H1 (cell line): ENCODE measurements at regions not wholly inside any gene's neighbourhood (a gene's known extent, or its start where the extent isn't known, plus 50 kb on each side); places are given as distances from the start of the nearest gene placed in this dataset.

ENCODE experiments used
- BRCA1 ChIP-seq: IDR thresholded peaks from 2 replicates; pipeline ENCODE4 v1.6.1; 2012; ENCODE audit warnings: low read depth, low read length, improper control_type of control experiment
- CBX5 ChIP-seq: fragments of 300-800, 300-1000 bp; sonication (generic); IDR thresholded peaks from 2 replicates; pipeline ENCODE4 v1.7.1; 2016; ENCODE audit warnings: antibody characterized with exemption, low read length, low read depth
- EGR1 ChIP-seq: IDR thresholded peaks from 2 replicates; pipeline ENCODE4 v1.6.1; 2011; ENCODE audit warnings: low read depth, low read length, borderline replicate concordance
- SIRT6 ChIP-seq: IDR thresholded peaks from one replicate; pipeline ENCODE4 v1.7.1; 2012; ENCODE audit warnings: low read length, inconsistent platforms
- SIX5 ChIP-seq: IDR thresholded peaks from 2 replicates; pipeline ENCODE4 v1.6.1; 2011; ENCODE audit warnings: mild to moderate bottlenecking, low read depth, low read length
- TCF12 ChIP-seq: IDR thresholded peaks from 2 replicates; pipeline ENCODE4 v1.6.1; 2011; ENCODE audit warnings: low read depth, mild to moderate bottlenecking, low read length
- TF ChIP-seq, protein P1 (sequence below): fragments of 300-600 bp; sonication (generic); IDR thresholded peaks from 2 replicates; pipeline ENCODE4 v1.7.1; 2012; ENCODE audit warnings: low read length, moderate library complexity, mild to moderate bottlenecking, inconsistent platforms; ENCODE audit not compliant: insufficient replicate concordance
- TF ChIP-seq, protein P2 (sequence below): IDR thresholded peaks from 2 replicates; pipeline ENCODE4 v1.6.1; 2012; ENCODE audit warnings: low read length, inconsistent platforms
- TF ChIP-seq, protein P3 (sequence below): IDR thresholded peaks from 2 replicates; pipeline ENCODE4 v1.6.1; 2011; ENCODE audit warnings: low read depth, mild to moderate bottlenecking, low read length; ENCODE audit not compliant: insufficient read depth

- TF ChIP-seq, protein P1, sequence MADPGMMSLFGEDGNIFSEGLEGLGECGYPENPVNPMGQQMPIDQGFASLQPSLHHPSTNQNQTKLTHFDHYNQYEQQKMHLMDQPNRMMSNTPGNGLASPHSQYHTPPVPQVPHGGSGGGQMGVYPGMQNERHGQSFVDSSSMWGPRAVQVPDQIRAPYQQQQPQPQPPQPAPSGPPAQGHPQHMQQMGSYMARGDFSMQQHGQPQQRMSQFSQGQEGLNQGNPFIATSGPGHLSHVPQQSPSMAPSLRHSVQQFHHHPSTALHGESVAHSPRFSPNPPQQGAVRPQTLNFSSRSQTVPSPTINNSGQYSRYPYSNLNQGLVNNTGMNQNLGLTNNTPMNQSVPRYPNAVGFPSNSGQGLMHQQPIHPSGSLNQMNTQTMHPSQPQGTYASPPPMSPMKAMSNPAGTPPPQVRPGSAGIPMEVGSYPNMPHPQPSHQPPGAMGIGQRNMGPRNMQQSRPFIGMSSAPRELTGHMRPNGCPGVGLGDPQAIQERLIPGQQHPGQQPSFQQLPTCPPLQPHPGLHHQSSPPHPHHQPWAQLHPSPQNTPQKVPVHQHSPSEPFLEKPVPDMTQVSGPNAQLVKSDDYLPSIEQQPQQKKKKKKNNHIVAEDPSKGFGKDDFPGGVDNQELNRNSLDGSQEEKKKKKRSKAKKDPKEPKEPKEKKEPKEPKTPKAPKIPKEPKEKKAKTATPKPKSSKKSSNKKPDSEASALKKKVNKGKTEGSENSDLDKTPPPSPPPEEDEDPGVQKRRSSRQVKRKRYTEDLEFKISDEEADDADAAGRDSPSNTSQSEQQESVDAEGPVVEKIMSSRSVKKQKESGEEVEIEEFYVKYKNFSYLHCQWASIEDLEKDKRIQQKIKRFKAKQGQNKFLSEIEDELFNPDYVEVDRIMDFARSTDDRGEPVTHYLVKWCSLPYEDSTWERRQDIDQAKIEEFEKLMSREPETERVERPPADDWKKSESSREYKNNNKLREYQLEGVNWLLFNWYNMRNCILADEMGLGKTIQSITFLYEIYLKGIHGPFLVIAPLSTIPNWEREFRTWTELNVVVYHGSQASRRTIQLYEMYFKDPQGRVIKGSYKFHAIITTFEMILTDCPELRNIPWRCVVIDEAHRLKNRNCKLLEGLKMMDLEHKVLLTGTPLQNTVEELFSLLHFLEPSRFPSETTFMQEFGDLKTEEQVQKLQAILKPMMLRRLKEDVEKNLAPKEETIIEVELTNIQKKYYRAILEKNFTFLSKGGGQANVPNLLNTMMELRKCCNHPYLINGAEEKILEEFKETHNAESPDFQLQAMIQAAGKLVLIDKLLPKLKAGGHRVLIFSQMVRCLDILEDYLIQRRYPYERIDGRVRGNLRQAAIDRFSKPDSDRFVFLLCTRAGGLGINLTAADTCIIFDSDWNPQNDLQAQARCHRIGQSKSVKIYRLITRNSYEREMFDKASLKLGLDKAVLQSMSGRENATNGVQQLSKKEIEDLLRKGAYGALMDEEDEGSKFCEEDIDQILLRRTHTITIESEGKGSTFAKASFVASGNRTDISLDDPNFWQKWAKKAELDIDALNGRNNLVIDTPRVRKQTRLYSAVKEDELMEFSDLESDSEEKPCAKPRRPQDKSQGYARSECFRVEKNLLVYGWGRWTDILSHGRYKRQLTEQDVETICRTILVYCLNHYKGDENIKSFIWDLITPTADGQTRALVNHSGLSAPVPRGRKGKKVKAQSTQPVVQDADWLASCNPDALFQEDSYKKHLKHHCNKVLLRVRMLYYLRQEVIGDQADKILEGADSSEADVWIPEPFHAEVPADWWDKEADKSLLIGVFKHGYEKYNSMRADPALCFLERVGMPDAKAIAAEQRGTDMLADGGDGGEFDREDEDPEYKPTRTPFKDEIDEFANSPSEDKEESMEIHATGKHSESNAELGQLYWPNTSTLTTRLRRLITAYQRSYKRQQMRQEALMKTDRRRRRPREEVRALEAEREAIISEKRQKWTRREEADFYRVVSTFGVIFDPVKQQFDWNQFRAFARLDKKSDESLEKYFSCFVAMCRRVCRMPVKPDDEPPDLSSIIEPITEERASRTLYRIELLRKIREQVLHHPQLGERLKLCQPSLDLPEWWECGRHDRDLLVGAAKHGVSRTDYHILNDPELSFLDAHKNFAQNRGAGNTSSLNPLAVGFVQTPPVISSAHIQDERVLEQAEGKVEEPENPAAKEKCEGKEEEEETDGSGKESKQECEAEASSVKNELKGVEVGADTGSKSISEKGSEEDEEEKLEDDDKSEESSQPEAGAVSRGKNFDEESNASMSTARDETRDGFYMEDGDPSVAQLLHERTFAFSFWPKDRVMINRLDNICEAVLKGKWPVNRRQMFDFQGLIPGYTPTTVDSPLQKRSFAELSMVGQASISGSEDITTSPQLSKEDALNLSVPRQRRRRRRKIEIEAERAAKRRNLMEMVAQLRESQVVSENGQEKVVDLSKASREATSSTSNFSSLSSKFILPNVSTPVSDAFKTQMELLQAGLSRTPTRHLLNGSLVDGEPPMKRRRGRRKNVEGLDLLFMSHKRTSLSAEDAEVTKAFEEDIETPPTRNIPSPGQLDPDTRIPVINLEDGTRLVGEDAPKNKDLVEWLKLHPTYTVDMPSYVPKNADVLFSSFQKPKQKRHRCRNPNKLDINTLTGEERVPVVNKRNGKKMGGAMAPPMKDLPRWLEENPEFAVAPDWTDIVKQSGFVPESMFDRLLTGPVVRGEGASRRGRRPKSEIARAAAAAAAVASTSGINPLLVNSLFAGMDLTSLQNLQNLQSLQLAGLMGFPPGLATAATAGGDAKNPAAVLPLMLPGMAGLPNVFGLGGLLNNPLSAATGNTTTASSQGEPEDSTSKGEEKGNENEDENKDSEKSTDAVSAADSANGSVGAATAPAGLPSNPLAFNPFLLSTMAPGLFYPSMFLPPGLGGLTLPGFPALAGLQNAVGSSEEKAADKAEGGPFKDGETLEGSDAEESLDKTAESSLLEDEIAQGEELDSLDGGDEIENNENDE, result no peak
- TF ChIP-seq EGR1, result no peak
- TF ChIP-seq, protein P2, sequence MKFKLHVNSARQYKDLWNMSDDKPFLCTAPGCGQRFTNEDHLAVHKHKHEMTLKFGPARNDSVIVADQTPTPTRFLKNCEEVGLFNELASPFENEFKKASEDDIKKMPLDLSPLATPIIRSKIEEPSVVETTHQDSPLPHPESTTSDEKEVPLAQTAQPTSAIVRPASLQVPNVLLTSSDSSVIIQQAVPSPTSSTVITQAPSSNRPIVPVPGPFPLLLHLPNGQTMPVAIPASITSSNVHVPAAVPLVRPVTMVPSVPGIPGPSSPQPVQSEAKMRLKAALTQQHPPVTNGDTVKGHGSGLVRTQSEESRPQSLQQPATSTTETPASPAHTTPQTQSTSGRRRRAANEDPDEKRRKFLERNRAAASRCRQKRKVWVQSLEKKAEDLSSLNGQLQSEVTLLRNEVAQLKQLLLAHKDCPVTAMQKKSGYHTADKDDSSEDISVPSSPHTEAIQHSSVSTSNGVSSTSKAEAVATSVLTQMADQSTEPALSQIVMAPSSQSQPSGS, result no peak
- no peak for TF ChIP-seq TCF12
- TF ChIP-seq, protein P3, sequence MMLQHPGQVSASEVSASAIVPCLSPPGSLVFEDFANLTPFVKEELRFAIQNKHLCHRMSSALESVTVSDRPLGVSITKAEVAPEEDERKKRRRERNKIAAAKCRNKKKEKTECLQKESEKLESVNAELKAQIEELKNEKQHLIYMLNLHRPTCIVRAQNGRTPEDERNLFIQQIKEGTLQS, result no peak
- no peak for TF ChIP-seq SIX5
- TF ChIP-seq CBX5, result no peak
- no peak for TF ChIP-seq SIRT6
- no peak for TF ChIP-seq BRCA1
Measured at GRCh38 chr2:114160263-114160981, 270.5 kb downstream of the ACTR3 start (continued).
